Adipocyte (in vitro differentiated cells): ENCODE measurements at regions not wholly inside any gene's neighbourhood (a gene's known extent, or its start where the extent isn't known, plus 50 kb on each side); places are given as distances from the start of the nearest gene placed in this dataset.
"Not testable (repeated sequence)": the region's sequence is repeated elsewhere in the genome, so short reads cannot be mapped to it uniquely, and the experiment has no call there.

ENCODE experiments used
- DNase-seq: peaks from one replicate; pipeline ENCODE4 v3.0.0-alpha.2; 2015; ENCODE audit warnings: low read depth
- H3K27me3 ChIP-seq: replicated peaks from 2 replicates; pipeline ENCODE4 v1.7.0; 2013; ENCODE audit warnings: mild to moderate bottlenecking, low read length, moderate library complexity; ENCODE audit not compliant: control insufficient read depth, insufficient read depth
- H3K36me3 ChIP-seq: 2 replicates; pipeline ENCODE4 v1.7.0; 2013; ENCODE audit warnings: low read length, mild to moderate bottlenecking, moderate library complexity; ENCODE audit not compliant: control insufficient read depth, insufficient read depth, severe bottlenecking
- H3K4me1 ChIP-seq: 2 replicates; pipeline ENCODE4 v1.7.0; 2013; ENCODE audit warnings: mild to moderate bottlenecking, low read length, moderate library complexity; ENCODE audit not compliant: control insufficient read depth, insufficient read depth
- H3K4me3 ChIP-seq: 2 replicates; pipeline ENCODE4 v1.7.0; 2013; ENCODE audit warnings: mild to moderate bottlenecking, low read length, moderate library complexity
- H3K9ac ChIP-seq: 2 replicates; pipeline ENCODE4 v1.7.0; 2013; ENCODE audit warnings: mild to moderate bottlenecking, low read length, moderate library complexity
- H3K9me3 ChIP-seq: 2 replicates; pipeline ENCODE4 v1.7.0; 2013; ENCODE audit warnings: mild to moderate bottlenecking, low read length, moderate library complexity; ENCODE audit not compliant: control insufficient read depth

- DNase-seq: no peak
- Histone ChIP-seq H3K4me3 (no peak overlapping the region), H3K4me1 (no peaks in the 10 kb centered on the region), H3K36me3 (no peaks in the 10 kb centered on the region), H3K27me3 (no peaks in the 10 kb centered on the region), H3K9ac (no peak overlapping the region), H3K9me3 (no peaks in the 10 kb centered on the region)
Observed at GRCh38 chr7:68050627-68051026, 1054.0 kb downstream of the TYW1 start.

DNA sequence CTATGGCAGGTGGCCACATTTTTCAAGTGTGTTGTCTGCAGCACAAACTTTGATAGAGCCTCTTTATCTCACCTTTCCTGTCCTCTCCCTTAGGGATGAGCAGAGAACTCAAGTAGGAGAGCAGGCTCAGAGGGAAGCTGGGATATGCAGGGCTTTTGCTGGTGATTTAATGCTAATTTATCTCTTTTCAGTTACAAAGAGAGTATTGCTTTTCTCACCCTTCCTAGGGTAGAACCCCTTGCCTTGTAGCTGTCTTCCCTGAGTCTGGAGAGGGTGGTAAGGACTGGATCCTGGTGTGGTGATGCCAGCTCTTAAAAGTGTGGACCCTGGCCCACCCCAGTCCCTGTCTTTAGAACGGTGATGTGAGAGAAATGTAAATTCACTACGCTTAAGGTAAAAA is 1061.4 kb downstream of the TYW1 start:
- no peak overlapping the region for H3K4me3 ChIP-seq
- no peaks in the 10 kb centered on the region for H3K9me3 ChIP-seq
- no peaks in the 10 kb centered on the region for H3K27me3 ChIP-seq

GRCh38 chr7:68063171-68063570 is 1066.5 kb downstream of the TYW1 start:
- no peaks in the 10 kb centered on the region for H3K27me3 ChIP-seq
- H3K4me1 ChIP-seq: no peaks in the 10 kb centered on the region
- no peak overlapping the region for H3K4me3 ChIP-seq
- no peaks in the 10 kb centered on the region for H3K36me3 ChIP-seq
- no peaks in the 10 kb centered on the region for H3K9me3 ChIP-seq
- no peak overlapping the region for H3K9ac ChIP-seq
- DNase-seq: peak; percentile 9

More for the DNA sequence above, 1061.4 kb downstream of the TYW1 start:
- Histone ChIP-seq H3K4me1 (no peaks in the 10 kb centered on the region), H3K9ac (no peak overlapping the region), H3K36me3 (no peaks in the 10 kb centered on the region)
- no peak for DNase-seq

DNA sequence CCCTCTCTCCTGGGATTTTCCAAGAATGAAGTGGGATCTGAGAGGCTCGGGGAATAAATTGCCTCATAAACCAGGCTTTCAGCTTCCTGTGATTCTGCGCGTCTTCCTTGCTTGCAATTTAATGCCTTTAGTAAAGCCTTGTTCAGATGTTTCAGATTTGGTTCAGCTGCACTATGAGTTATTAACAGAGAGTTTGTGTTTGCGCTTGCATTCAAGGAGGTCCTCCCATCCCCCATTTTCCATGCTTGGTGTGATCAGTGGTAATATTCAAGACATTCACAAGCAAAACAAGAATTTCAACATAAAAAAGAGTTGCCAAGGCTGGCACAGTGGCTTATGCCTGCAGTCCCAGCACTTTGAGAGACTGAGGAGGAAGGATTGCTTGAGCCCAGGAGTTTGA is 1068.9 kb downstream of the TYW1 start:
- Histone ChIP-seq H3K9ac (no peak overlapping the region), H3K27me3 (no peaks in the 10 kb centered on the region), H3K36me3 (no peaks in the 10 kb centered on the region), H3K9me3 (no peaks in the 10 kb centered on the region), H3K4me1 (no peaks in the 10 kb centered on the region), H3K4me3 (no peak overlapping the region)
- no peak for DNase-seq

DNA sequence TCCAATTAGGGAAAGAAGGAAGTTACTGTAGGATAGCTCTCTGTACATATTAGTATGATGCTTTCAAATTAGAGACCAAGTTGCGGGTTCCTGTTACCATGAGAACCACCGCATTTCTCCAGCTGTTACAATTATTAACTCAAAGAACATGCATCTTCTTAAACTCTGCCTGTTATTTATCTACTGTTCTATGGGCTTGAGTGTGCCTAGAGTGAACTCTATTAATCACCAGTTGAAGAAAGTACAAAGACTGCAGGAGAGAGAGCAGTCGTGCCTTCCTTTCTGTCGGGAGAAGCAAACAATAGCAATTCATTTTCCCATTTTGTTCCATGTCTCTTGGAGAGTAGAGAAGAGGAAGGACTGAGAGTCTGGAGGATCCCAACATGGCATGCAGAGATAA is 1071.2 kb downstream of the TYW1 start:
- Histone ChIP-seq H3K4me3 (no peak overlapping the region), H3K36me3 (no peaks in the 10 kb centered on the region), H3K9me3 (no peaks in the 10 kb centered on the region), H3K9ac (no peak overlapping the region), H3K4me1 (no peaks in the 10 kb centered on the region), H3K27me3 (no peaks in the 10 kb centered on the region)
- DNase-seq: no peak

GRCh38 chr7:68070992-68071391 is 1074.4 kb downstream of the TYW1 start:
- H3K4me3 ChIP-seq: no peak overlapping the region
- H3K9me3 ChIP-seq: no peaks in the 10 kb centered on the region
- DNase-seq: no peak
- no peaks in the 10 kb centered on the region for H3K4me1 ChIP-seq
- H3K36me3 ChIP-seq: no peaks in the 10 kb centered on the region
- H3K27me3 ChIP-seq: no peaks in the 10 kb centered on the region
- no peak overlapping the region for H3K9ac ChIP-seq

DNA sequence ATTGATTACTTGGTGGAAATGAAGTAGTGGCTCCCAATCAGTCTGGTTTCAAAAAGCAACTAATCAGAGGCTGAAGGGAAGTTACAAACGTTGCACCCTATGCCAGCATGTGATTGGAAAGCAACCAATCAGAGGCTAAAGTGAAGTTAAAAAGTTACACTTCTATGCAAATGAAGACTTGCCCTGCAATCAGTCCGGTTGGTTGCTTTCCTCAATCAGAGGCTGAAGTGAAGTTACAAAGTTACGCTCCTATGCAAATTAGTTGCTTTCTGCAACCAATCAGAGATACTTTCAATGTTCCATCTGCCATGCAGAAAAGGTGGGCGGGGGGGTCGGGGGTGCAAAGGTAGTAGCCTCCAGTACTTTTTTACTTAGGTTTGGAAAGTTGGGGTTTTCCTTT is 1077.1 kb downstream of the TYW1 start:
- Histone ChIP-seq H3K36me3 (no peaks in the 10 kb centered on the region), H3K4me3 (no peak overlapping the region), H3K27me3 (no peaks in the 10 kb centered on the region), H3K9ac (no peak overlapping the region), H3K9me3 (no peaks in the 10 kb centered on the region), H3K4me1 (no peaks in the 10 kb centered on the region)
- no peak for DNase-seq

GRCh38 chr7:68074242-68074641 is 1077.6 kb downstream of the TYW1 start:
- no peaks in the 10 kb centered on the region for H3K4me1 ChIP-seq
- no peak overlapping the region for H3K9ac ChIP-seq
- no peaks in the 10 kb centered on the region for H3K27me3 ChIP-seq
- H3K4me3 ChIP-seq: no peak overlapping the region
- no peaks in the 10 kb centered on the region for H3K9me3 ChIP-seq
- no peaks in the 10 kb centered on the region for H3K36me3 ChIP-seq
- no peak for DNase-seq

GRCh38 chr7:68078157-68078710 is 1081.6 kb downstream of the TYW1 start:
- Histone ChIP-seq H3K36me3 (no peaks in the 10 kb centered on the region), H3K9me3 (no peaks in the 10 kb centered on the region), H3K4me3 (no peak overlapping the region), H3K9ac (no peak overlapping the region), H3K4me1 (no peaks in the 10 kb centered on the region), H3K27me3 (no peaks in the 10 kb centered on the region)
- no peak for DNase-seq

- not testable (repeated sequence) for H3K27me3 ChIP-seq, DNase-seq, H3K4me3 ChIP-seq, H3K9me3 ChIP-seq, H3K36me3 ChIP-seq, H3K9ac ChIP-seq, H3K4me1 ChIP-seq
Observed at GRCh38 chr7:68082066-68082960, 1085.7 kb downstream of the TYW1 start.

GRCh38 chr7:68082961-68083657 is 1086.5 kb downstream of the TYW1 start:
- H3K4me1 ChIP-seq, DNase-seq, H3K27me3 ChIP-seq, H3K9me3 ChIP-seq, H3K9ac ChIP-seq, H3K36me3 ChIP-seq, H3K4me3 ChIP-seq: not testable (repeated sequence)
